VCaP (cell line): ENCODE measurements at regions not wholly inside any gene's neighbourhood (a gene's known extent, or its start where the extent isn't known, plus 50 kb on each side); places are given as distances from the start of the nearest gene placed in this dataset.

Source experiments
- H3K27ac ChIP-seq: fragments of 450-650 bp; 2 replicates; pipeline ENCODE4 v1.5.1; 2017
- TF ChIP-seq, protein P1 (sequence below): fragments of 450-650 bp; conservative IDR thresholded peaks from 2 replicates; pipeline ENCODE4 v1.5.1; 2017; ENCODE audit warnings: mild to moderate bottlenecking, moderate library complexity

DNA sequence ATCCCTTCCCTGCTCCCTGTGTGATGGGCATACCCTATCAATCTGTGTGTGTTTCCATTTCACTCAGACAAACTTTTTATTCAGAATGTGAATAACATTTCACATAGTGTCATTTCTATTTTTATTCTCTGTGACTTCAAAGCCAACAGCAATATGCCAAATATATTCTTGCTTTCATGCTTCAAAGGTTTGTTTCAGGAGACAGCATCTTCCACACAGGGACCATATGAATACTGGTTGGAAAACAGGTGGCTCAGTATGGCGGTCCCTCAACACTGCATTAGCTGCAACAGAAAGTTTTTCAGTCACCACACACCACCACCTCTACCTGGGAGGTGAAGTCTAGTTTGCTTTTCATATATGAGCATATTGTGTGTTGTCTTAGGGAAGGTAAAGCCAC lies 111.0 kb upstream of the PTPN3 start:
- TF ChIP-seq, protein P1, sequence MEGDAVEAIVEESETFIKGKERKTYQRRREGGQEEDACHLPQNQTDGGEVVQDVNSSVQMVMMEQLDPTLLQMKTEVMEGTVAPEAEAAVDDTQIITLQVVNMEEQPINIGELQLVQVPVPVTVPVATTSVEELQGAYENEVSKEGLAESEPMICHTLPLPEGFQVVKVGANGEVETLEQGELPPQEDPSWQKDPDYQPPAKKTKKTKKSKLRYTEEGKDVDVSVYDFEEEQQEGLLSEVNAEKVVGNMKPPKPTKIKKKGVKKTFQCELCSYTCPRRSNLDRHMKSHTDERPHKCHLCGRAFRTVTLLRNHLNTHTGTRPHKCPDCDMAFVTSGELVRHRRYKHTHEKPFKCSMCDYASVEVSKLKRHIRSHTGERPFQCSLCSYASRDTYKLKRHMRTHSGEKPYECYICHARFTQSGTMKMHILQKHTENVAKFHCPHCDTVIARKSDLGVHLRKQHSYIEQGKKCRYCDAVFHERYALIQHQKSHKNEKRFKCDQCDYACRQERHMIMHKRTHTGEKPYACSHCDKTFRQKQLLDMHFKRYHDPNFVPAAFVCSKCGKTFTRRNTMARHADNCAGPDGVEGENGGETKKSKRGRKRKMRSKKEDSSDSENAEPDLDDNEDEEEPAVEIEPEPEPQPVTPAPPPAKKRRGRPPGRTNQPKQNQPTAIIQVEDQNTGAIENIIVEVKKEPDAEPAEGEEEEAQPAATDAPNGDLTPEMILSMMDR = no peak
- no peak overlapping the region for H3K27ac ChIP-seq

DNA sequence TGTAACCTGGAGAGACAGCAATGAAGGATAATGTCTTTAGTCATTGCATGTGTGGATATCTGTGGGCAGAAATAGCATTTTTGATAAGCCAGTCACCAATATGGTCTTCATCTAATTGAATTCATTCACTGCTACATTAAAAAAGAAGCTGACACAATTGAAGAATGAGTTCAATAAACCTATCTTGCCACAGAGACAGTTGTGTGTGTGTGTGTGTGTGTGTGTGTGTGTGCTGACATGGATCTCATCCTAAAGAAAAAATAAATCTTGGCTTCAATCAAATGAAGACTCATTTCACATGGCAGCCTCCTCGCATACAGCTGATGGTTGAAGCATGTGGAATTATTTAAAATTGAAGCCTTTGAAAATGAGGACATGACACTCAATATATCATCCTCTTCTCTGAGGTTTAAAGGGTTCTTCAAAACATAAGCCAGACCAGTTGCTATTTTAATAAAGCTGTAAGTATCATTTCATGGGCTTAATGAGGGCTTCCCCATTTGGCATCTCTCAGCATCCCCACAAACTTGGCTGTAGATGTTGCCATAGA lies 118.5 kb upstream of the PTPN3 start:
- no peak overlapping the region for H3K27ac ChIP-seq
- TF ChIP-seq, protein P1 = no peak

DNA sequence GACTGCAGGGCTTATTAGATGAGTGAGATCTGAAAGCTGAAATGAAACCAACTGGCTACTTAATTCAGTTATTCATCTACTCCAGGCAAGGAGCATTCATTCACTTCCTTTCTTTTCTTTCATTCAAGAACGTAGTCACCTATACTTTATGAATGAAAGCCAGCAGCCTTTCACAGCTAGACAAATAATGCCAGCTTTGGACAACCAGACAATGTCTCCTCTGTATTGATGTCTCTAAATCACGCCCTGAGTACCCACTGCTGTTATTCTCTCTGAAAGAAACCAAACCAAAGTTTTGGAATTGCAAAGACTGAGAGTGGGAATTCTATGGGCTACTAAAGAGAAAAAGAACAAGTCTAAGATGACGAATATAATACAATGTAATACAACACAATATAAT lies 121.2 kb upstream of the PTPN3 start:
- H3K27ac ChIP-seq = no peak overlapping the region
- TF ChIP-seq, protein P1 = no peak

DNA sequence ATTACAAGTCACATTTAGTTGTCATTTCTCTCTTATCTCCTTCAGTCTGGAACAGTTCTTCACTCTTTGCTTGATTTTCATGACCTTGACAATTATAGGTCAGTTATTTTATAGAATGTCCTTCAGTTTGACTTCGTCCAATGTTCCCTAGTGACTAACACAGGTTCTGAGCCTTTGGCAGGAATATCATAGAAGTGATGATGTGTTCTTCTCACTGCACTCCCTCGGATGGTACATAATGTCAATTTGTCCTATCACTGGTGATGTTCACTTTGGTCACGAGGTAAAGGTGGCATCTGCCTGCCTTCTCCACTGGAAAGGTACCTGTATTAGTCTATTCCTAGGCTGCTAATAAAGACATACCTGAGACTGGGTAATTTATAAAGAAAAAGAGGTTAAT lies 126.0 kb upstream of the PTPN3 start:
- TF ChIP-seq, protein P1 = no peak
- no peak overlapping the region for H3K27ac ChIP-seq

DNA sequence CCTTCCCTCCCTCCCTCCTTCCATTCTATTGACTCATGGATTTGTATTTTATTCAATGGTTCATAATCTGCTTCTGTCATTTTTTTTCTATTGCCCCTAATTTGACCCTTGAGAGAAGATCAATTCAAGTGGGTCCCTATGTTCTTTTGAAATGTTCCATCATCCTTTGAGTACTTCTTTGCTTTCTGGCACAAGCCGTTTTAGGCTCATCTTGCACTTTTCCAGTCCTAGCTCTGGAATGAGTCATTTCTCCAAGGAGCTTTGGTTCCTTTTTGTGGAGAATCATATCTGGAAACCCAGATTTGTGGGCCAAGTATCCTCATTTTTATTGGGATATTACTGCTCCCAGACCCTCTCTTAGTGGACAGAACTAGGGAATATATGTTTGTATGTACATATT lies 126.8 kb upstream of the PTPN3 start:
- TF ChIP-seq, protein P1 = no peak
- no peak overlapping the region for H3K27ac ChIP-seq

DNA sequence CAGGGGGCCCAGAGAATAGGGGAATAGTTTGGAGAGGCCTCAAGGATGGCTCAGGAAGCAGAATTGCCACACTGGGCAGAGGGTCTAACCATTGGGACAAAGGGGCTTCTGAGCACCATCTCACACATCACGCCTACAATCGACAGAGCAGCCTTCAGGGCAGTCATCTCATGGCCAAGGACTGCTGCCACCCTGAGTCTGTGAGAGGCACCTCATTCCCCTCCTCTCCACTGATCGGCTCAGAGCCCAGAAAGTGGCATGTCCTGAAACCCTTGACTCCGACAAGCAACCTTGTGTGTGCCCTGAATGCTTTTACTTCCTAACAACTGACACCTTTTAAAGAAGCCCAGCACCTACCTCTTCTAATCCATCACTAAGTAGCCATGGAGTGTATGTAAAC lies 128.9 kb upstream of the PTPN3 start:
- no peak overlapping the region for H3K27ac ChIP-seq
- TF ChIP-seq, protein P1 = no peak

DNA sequence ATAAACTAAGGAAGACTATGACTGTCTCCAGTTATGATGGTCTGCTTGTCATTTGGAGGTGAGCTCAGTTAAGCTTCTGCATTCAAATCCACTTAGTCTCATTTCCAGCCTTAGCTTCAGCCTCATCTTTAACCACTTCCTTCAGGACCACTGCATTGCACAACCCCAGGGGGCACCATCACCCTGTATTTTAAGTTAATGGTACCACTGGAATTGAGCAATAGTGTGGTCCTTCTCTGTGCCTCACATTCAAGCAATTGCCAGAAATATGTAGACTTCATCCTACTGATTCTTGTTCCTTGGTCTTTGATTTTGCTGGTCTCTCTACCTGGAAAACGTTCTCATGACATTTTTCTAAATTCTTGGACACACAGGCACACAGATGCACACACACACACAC lies 131.5 kb upstream of the PTPN3 start:
- H3K27ac ChIP-seq = no peak overlapping the region
- TF ChIP-seq, protein P1 = no peak
